IMR-90 (cell line): ENCODE measurements at regions not wholly inside any gene's neighbourhood (a gene's known extent, or its start where the extent isn't known, plus 50 kb on each side); places are given as distances from the start of the nearest gene placed in this dataset.

Experiments
- ATAC-seq: fragments of 200-7000 bp; cut with Tn5 transposase; 2 replicates; pipeline ENCODE4 v1.9.1; 2020; ENCODE audit warnings: low read depth, mild to moderate bottlenecking, moderate library complexity
- BruUV-seq: library from RNA; stranded (reverse); fragments of 400-500 nt; replicated peaks from 2 replicates; lab custom pipeline; 2021; lab: Mats Ljungman, UMichigan
- CTCF ChIA-PET: fragments of 300-600 bp; formaldehyde crosslinking; extraction: SDS; loops from one replicate; lab custom pipeline; 2021; ENCODE audit warnings: antibody characterized with exemption; lab: Yijun Ruan, JAX
- POLR2A ChIA-PET: fragments of 300-600 bp; sonication (Branson Sonifier 250); formaldehyde crosslinking; loops from one replicate; lab custom pipeline; 2022; ENCODE audit warnings: antibody characterized with exemption; ENCODE audit not compliant: unreplicated experiment; lab: Charles Lee
- DNase-seq: peaks from one replicate; pipeline ENCODE4 v3.0.0; 2013
- H2AFZ ChIP-seq: replicated peaks from 2 replicates; pipeline ENCODE3; 2013; ENCODE audit warnings: low read length, mild to moderate bottlenecking; ENCODE audit not compliant: poor library complexity
- H2AK5ac ChIP-seq: 2 replicates; pipeline ENCODE4 v1.6.1; 2013; ENCODE audit warnings: low read depth, low read length, inconsistent platforms
- H2AK9ac ChIP-seq: replicated peaks from 2 replicates; pipeline ENCODE3; 2013; ENCODE audit warnings: mild to moderate bottlenecking, low read depth, low read length, moderate library complexity; ENCODE audit not compliant: poor library complexity
- H2BK120ac ChIP-seq: 2 replicates; pipeline ENCODE4 v1.6.1; 2013; ENCODE audit warnings: low read depth, low read length, inconsistent platforms
- H2BK15ac ChIP-seq: 3 replicates; pipeline ENCODE4 v1.6.1; 2013; ENCODE audit warnings: low read depth, low read length, inconsistent platforms
- H2BK20ac ChIP-seq: 2 replicates; pipeline ENCODE4 v1.6.1; 2013; ENCODE audit warnings: low read depth, mild to moderate bottlenecking, inconsistent platforms, low read length, moderate library complexity
- H2BK5ac ChIP-seq: 2 replicates; pipeline ENCODE4 v1.6.1; 2013; ENCODE audit warnings: mild to moderate bottlenecking, low read depth, low read length, inconsistent platforms; ENCODE audit not compliant: poor library complexity, severe bottlenecking
- H3K14ac ChIP-seq: replicated peaks from 2 replicates; pipeline ENCODE4 v1.6.1; 2013; ENCODE audit warnings: low read depth, low read length, inconsistent platforms
- H3K18ac ChIP-seq: 2 replicates; pipeline ENCODE4 v1.6.1; 2013; ENCODE audit warnings: low read depth, low read length, control low read depth
- H3K23ac ChIP-seq: 2 replicates; pipeline ENCODE4 v1.6.1; 2013; ENCODE audit warnings: low read depth, low read length, inconsistent platforms
- H3K27ac ChIP-seq: 2 replicates; pipeline ENCODE4 v1.5.1; 2013; ENCODE audit warnings: mild to moderate bottlenecking, control low read depth, low read length; ENCODE audit not compliant: insufficient read depth
- H3K27me3 ChIP-seq: 2 replicates; pipeline ENCODE4 v1.6.1; 2013; ENCODE audit warnings: low read length; ENCODE audit not compliant: control insufficient read depth, insufficient read depth
- H3K36me3 ChIP-seq: 2 replicates; pipeline ENCODE4 v1.6.1; 2013; ENCODE audit warnings: low read length, mixed read lengths; ENCODE audit not compliant: control insufficient read depth, insufficient read depth
- H3K4ac ChIP-seq: 2 replicates; pipeline ENCODE4 v1.6.1; 2013; ENCODE audit warnings: low read depth, low read length, inconsistent platforms
- H3K4me1 ChIP-seq: 2 replicates; pipeline ENCODE4 v1.6.1; 2013; ENCODE audit warnings: low read length, mixed read lengths; ENCODE audit not compliant: control insufficient read depth, insufficient read depth
- H3K4me2 ChIP-seq: 2 replicates; pipeline ENCODE4 v1.6.1; 2013; ENCODE audit warnings: low read depth, mild to moderate bottlenecking, control low read depth, low read length, moderate library complexity
- H3K4me3 ChIP-seq: 2 replicates; pipeline ENCODE4 v1.5.1; 2013; ENCODE audit warnings: low read depth, mild to moderate bottlenecking, control low read depth, low read length, moderate library complexity; ENCODE audit not compliant: insufficient read depth
- H3K56ac ChIP-seq: 2 replicates; pipeline ENCODE4 v1.6.1; 2013; ENCODE audit warnings: low read length, inconsistent platforms; ENCODE audit not compliant: insufficient read depth; ENCODE audit errors: extremely low read depth
- H3K79me1 ChIP-seq, 2 experiments: 2 replicates each; pipeline ENCODE4 v1.6.1; 2013; ENCODE audit warnings: low read length in 2 of 2, inconsistent platforms in 1 of 2, low read depth in 1 of 2
- H3K9ac ChIP-seq: 2 replicates; pipeline ENCODE4 v1.6.1; 2013; ENCODE audit warnings: low read depth, low read length, control low read depth
- H3K9me1 ChIP-seq: 2 replicates; pipeline ENCODE4 v1.6.1; 2013; ENCODE audit warnings: low read length, inconsistent platforms; ENCODE audit not compliant: insufficient read depth
- H3K9me3 ChIP-seq: 2 replicates; pipeline ENCODE4 v1.6.1; 2013; ENCODE audit warnings: low read length; ENCODE audit not compliant: control insufficient read depth, insufficient read depth
- H4K20me1 ChIP-seq: 2 replicates; pipeline ENCODE4 v1.6.1; 2013; ENCODE audit warnings: low read length, inconsistent platforms; ENCODE audit not compliant: insufficient read depth
- H4K5ac ChIP-seq: 2 replicates; pipeline ENCODE4 v1.6.1; 2013; ENCODE audit warnings: mild to moderate bottlenecking, low read depth, low read length, control low read depth
- H4K8ac ChIP-seq, 2 experiments: 2 replicates each; pipeline ENCODE4 v1.6.1; 2013; ENCODE audit warnings: low read depth in 2 of 2, low read length in 2 of 2, control low read depth in 1 of 2, inconsistent platforms in 1 of 2
- H4K91ac ChIP-seq: 2 replicates; pipeline ENCODE4 v1.6.1; 2013; ENCODE audit warnings: low read depth, low read length, inconsistent platforms; ENCODE audit not compliant: insufficient read depth
- CEBPB ChIP-seq: IDR thresholded peaks from 2 replicates; pipeline ENCODE4 v1.6.1; 2012; ENCODE audit warnings: low read depth, low read length, improper control_type of control experiment
- FOS ChIP-seq: fragments of 150-350 bp; IDR thresholded peaks from 2 replicates; pipeline ENCODE4 v1.6.1; 2016; ENCODE audit warnings: low read depth, low read length
- MAFK ChIP-seq: IDR thresholded peaks from 2 replicates; pipeline ENCODE4 v1.6.1; 2012; ENCODE audit warnings: low read depth, low read length, improper control_type of control experiment
- MAZ ChIP-seq: IDR thresholded peaks from 2 replicates; pipeline ENCODE4 v1.6.1; 2012; ENCODE audit warnings: low read depth, mild to moderate bottlenecking, low read length, improper control_type of control experiment, moderate library complexity, borderline replicate concordance
- MXI1 ChIP-seq: IDR thresholded peaks from 2 replicates; pipeline ENCODE4 v1.6.1; 2012; ENCODE audit warnings: low read depth, mild to moderate bottlenecking, low read length, moderate library complexity, borderline replicate concordance
- NFE2L2 ChIP-seq: fragments of 150-350 bp; IDR thresholded peaks from 2 replicates; pipeline ENCODE4 v1.6.1; 2016; ENCODE audit warnings: low read depth, mild to moderate bottlenecking, low read length
- POLR2A ChIP-seq: IDR thresholded peaks from 2 replicates; pipeline ENCODE4 v1.6.1; 2012; ENCODE audit warnings: mild to moderate bottlenecking, low read depth, low read length
- RAD21 ChIP-seq: IDR thresholded peaks from 2 replicates; pipeline ENCODE4 v1.6.1; 2012; ENCODE audit warnings: low read length, improper control_type of control experiment
- RCOR1 ChIP-seq: IDR thresholded peaks from 2 replicates; pipeline ENCODE4 v1.6.1; 2012; ENCODE audit warnings: mild to moderate bottlenecking, low read length, improper control_type of control experiment; ENCODE audit not compliant: insufficient replicate concordance
- WGBS, 2 experiments: methylation state at CpG; one replicate each; pipeline versions ENCODE4 v1.1.5 to v1.1.7; 2013; ENCODE audit warnings: missing lambda C conversion rate in 2 of 2; ENCODE audit not compliant: insufficient read length in 1 of 2; ENCODE audit errors: extremely low coverage in 2 of 2; 5-methylcytosine and 5-hydroxymethylcytosine counted together
- dilution Hi-C: fragments of 300-500 bp; cut with HindIII; formaldehyde crosslinking; loops from one replicate; pipeline ENCODE4 v1.14.3; 2018; ENCODE audit warnings: low sequenced_read_pairs; ENCODE audit not compliant: unreplicated experiment
- in situ Hi-C: fragments of 300-500 bp; cut with MboI; formaldehyde crosslinking; loops from 3 replicates; pipeline ENCODE4 v1.14.3; 2019; ENCODE audit warnings: low sequenced_read_pairs, inconsistent platforms, mixed read lengths
- intact Hi-C: fragments of 100-400 bp; cut with micrococcal nuclease; formaldehyde crosslinking; loops from 2 replicates; pipeline ENCODE4 v1.10.0; 2022
- TF ChIP-seq, protein P1 (sequence below): conservative IDR thresholded peaks from 2 replicates; pipeline ENCODE4 v1.5.1; 2012; ENCODE audit warnings: mild to moderate bottlenecking, low read depth, low read length, improper control_type of control experiment

DNA sequence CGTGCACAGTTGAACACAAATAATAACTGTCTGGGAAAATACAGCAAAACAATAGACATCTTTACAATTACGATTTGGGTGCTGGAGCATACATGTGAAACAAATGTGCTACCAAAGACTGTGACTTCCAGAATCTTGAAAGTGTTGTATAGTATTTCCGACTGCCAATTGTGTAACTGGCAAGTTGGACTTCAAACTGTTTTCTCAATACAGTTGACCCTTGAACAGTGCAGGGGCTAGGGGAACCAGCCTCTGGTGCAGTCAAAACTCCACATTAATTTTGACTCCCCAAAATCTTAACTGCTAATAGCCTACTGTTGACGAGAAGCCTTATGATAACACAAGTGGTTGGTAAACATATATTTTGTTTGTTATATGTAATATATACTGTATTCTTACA is 904.2 kb downstream of the EPHA3 start:
- Histone ChIP-seq H4K20me1 (no peaks in the 10 kb centered on the region), H3K4me1 (0 out of 2 replicates have a peak, but pooled peaks cover 1% of the 10 kb centered on the region), H3K79me1 (no peaks in the 10 kb centered on the region), H3K27ac (no peak overlapping the region), H3K27me3 (no peaks in the 10 kb centered on the region), H3K14ac (no peak overlapping the region), H3K56ac (no peak overlapping the region), H3K9me1 (no peaks in the 10 kb centered on the region), H3K9me3 (no peaks in the 10 kb centered on the region), H2AK9ac (no peak overlapping the region), H4K5ac (no peak overlapping the region), H3K9ac (no peak overlapping the region), H3K4me2 (no peak overlapping the region), H4K8ac (no peak overlapping the region), H2AFZ (no peak overlapping the region), H3K4me3 (no peak overlapping the region), H3K4ac (no peak overlapping the region), H3K18ac (no peak overlapping the region), H3K23ac (no peak overlapping the region), H2AK5ac (no peak overlapping the region), H2BK20ac (no peak overlapping the region), H4K91ac (no peak overlapping the region), H2BK15ac (no peak overlapping the region), H3K36me3 (no peaks in the 10 kb centered on the region), H2BK5ac (no peak overlapping the region), H2BK120ac (no peak overlapping the region)
- dilution Hi-C loops = no loop called here
- ATAC-seq (no peak), DNase-seq (no peak)
- TF ChIP-seq, protein P1, sequence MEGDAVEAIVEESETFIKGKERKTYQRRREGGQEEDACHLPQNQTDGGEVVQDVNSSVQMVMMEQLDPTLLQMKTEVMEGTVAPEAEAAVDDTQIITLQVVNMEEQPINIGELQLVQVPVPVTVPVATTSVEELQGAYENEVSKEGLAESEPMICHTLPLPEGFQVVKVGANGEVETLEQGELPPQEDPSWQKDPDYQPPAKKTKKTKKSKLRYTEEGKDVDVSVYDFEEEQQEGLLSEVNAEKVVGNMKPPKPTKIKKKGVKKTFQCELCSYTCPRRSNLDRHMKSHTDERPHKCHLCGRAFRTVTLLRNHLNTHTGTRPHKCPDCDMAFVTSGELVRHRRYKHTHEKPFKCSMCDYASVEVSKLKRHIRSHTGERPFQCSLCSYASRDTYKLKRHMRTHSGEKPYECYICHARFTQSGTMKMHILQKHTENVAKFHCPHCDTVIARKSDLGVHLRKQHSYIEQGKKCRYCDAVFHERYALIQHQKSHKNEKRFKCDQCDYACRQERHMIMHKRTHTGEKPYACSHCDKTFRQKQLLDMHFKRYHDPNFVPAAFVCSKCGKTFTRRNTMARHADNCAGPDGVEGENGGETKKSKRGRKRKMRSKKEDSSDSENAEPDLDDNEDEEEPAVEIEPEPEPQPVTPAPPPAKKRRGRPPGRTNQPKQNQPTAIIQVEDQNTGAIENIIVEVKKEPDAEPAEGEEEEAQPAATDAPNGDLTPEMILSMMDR = no peak
- TF ChIP-seq NFE2L2 (no peak), MXI1 (no peak), RCOR1 (no peak), MAZ (no peak), POLR2A (no peak), CEBPB (no peak), FOS (no peak), RAD21 (no peak), MAFK (no peak)
- ChIA-PET POLR2A (no interaction called here), CTCF (no interaction called here)
- in situ Hi-C loops = no loop called here
- intact Hi-C loops = no loop called here
- WGBS, 2 experiments = no CpG with 5 or more reads among the region's 4 CpGs
- no TSS peak for BruUV-seq
